ENCODE measurements at regions not wholly inside any gene's neighbourhood (a gene's known extent, or its start where the extent isn't known, plus 50 kb on each side); places are given as distances from the start of the nearest gene placed in this dataset.

DNA sequence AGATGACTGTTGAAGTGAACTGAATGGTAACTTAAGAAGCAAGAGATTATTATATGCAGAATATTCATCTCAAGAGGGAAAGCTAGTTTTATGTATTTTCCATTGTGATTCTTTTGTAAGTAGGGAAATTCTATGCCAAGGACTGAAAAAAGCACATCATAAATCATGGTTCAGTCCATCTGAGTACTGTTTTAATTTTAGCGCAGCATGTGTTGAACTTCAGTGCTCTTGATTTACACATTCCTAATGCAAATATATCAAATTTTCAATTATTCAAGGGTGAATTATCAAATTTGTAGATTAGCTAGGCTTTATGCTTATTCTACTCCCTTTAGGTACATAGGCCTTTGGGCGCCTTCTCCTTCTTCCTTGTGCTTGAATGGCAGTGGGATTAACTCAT, 50.3 kb upstream of the TCF12 start:
- no peak overlapping the region for H3K4me3 ChIP-seq (ENCODE audit: low read depth, low read length)
- no peak for DNase-seq (ENCODE audit: low read depth)
- TF ChIP-seq, protein P1, sequence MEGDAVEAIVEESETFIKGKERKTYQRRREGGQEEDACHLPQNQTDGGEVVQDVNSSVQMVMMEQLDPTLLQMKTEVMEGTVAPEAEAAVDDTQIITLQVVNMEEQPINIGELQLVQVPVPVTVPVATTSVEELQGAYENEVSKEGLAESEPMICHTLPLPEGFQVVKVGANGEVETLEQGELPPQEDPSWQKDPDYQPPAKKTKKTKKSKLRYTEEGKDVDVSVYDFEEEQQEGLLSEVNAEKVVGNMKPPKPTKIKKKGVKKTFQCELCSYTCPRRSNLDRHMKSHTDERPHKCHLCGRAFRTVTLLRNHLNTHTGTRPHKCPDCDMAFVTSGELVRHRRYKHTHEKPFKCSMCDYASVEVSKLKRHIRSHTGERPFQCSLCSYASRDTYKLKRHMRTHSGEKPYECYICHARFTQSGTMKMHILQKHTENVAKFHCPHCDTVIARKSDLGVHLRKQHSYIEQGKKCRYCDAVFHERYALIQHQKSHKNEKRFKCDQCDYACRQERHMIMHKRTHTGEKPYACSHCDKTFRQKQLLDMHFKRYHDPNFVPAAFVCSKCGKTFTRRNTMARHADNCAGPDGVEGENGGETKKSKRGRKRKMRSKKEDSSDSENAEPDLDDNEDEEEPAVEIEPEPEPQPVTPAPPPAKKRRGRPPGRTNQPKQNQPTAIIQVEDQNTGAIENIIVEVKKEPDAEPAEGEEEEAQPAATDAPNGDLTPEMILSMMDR (IDR thresholded peaks at IDR 0.05; ENCODE audit: low read depth, low read length, missing control alignments): no peak

DNA sequence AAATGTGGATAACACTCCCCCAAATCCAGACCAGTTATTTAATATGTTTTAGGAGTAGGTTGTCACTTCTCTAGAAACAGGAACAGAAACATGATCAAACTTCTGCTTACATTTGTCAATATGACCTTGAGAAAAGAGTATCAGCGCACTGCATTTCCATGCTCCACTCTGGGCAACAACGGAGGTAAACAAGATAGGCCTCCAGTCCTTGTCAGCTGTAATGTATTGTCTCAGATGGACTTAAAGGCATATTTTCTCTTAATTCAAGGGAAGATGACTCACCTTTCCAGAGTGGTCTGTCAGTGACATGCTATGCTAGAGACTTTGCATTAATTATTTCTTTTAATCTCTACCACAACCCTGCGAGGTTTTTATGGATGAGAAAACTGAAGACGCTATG, 51.6 kb upstream of the TCF12 start:
- H3K4me3 ChIP-seq (ENCODE audit: low read depth, low read length): no peak overlapping the region
- TF ChIP-seq, protein P1 (IDR thresholded peaks at IDR 0.05; ENCODE audit: low read depth, low read length, missing control alignments): no peak
- no peak for DNase-seq (ENCODE audit: low read depth)

DNA sequence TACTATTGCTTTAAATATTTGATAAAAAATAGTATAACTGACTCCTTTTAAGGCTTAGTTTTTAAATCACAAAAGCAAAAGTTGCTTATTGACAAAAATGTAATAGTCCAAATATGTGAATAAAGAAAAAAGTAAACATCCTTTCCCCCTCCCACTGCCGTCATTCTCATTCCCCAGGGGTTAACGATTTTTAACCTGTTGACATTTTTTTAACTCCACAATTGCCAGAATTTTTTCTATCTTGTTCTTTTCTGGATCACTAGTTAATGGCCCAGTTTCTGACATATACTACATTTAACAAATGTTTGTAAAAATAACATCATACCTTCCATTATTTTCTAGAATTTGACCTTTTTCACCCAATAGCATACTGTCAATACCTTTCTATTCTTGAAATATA, 60.6 kb upstream of the TCF12 start:
- no peak overlapping the region for H3K4me3 ChIP-seq (ENCODE audit: low read depth, low read length)
- DNase-seq (ENCODE audit: low read depth): no peak
- TF ChIP-seq, protein P1 (IDR thresholded peaks at IDR 0.05; ENCODE audit: low read depth, low read length, missing control alignments): no peak

DNA sequence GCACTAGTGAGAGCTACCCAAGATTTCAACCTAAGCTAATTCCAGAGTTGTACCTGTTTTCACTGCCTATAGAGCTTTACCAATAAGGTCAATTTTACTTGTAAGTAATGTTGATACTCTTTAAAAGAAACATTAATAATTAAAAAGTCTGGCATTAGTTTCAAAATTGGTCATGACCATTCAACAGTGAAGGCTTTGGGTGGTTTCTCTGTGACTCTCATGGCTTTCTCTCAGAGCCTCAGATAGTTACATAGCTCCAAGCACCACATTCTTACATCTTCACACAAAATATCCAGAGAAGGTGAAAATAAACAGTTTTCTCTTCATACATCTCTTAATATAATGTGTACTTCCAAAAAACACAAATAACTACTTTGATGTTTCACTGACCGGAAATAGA, 61.5 kb upstream of the TCF12 start:
- DNase-seq (ENCODE audit: low read depth): no peak
- H3K4me3 ChIP-seq (ENCODE audit: low read depth, low read length): no peak overlapping the region
- TF ChIP-seq, protein P1 (IDR thresholded peaks at IDR 0.05; ENCODE audit: low read depth, low read length, missing control alignments): no peak

DNA sequence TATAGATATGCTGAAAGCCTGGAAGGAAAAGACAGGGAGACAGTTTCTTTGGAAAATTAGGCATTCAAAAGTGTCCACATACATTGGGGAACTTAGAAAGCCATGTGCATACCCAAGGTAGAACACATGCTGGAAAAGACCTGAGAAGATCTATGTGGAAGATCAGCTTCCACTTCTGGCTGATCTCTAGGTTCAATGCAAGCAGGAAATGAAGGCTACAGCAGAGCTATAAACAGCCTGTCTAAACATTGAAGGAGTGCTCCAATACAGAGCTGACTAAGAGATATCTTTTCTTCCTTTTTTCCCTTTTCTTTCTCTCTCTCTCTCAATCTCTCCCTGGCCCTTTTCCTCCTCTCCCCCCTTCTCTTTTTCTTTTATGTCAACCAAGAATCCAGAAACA, 73.6 kb upstream of the TCF12 start:
- H3K4me3 ChIP-seq (ENCODE audit: low read depth, low read length): no peak overlapping the region
- no peak for DNase-seq (ENCODE audit: low read depth)
- TF ChIP-seq, protein P1 (IDR thresholded peaks at IDR 0.05; ENCODE audit: low read depth, low read length, missing control alignments): no peak

DNA sequence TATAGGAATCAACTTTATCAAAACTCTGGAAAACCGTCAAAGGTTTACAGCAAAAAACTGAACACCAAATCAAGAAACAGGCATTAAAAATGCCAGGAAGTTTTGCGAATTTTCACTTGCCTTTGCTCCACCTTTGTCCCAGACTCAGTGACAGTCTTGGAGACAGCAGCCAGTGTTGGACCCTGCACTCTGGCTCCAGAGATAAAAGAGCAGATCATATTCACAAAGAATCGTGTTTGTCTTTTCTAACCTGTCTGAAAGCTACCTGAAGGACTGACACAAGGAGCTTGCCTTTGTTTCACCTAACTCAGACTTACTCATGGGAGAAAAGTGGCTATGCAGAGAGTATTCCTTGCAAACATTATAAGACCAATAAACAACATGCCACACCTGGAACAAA, 74.0 kb upstream of the TCF12 start:
- TF ChIP-seq, protein P1 (IDR thresholded peaks at IDR 0.05; ENCODE audit: low read depth, low read length, missing control alignments): no peak
- DNase-seq (ENCODE audit: low read depth): no peak
- H3K4me3 ChIP-seq (ENCODE audit: low read depth, low read length): no peak overlapping the region

DNA sequence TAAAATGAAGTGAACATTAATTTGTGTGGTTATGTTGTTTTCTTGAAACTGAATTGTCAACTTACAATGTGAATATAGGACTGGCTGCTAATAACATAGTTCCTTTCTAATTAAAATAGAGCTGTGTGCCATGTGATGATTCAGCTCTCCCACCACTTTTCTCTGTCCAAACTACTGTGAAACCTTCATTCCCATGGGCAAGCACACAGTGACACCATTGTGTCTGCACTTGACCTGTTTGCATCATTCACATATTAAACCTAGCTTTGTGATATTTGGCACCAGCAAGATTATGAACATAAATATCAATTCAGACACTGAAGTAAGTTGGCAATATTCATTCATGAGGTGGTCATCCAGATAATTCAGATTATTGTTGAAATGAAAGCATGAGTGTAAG, 78.8 kb upstream of the TCF12 start:
- H3K4me3 ChIP-seq (ENCODE audit: low read depth, low read length): no peak overlapping the region
- no peak for DNase-seq (ENCODE audit: low read depth)
- TF ChIP-seq, protein P1 (IDR thresholded peaks at IDR 0.05; ENCODE audit: low read depth, low read length, missing control alignments): no peak
